H1 (cell line): ENCODE measurements at regions not wholly inside any gene's neighbourhood (a gene's known extent, or its start where the extent isn't known, plus 50 kb on each side); places are given as distances from the start of the nearest gene placed in this dataset.

Experiments used
- CTCF ChIA-PET: fragments of 300-600 bp; sonication (Branson Sonifier 250); formaldehyde crosslinking; loops from one replicate; lab custom pipeline; 2021; ENCODE audit not compliant: partially characterized antibody; lab: Charles Lee
- POLR2A ChIA-PET: fragments of 300-600 bp; sonication (Branson Sonifier 250); formaldehyde crosslinking; loops from one replicate; lab custom pipeline; 2021; ENCODE audit warnings: inconsistent platforms; ENCODE audit not compliant: partially characterized antibody; lab: Charles Lee
- DNase-seq, 2 experiments: peaks; one replicate each; pipeline versions ENCODE4 v3.0.0 to v3.0.0-alpha.2; 2010 to 2022; ENCODE audit warnings: low spot score in 2 of 2, low read depth in 1 of 2, mixed read lengths in 1 of 2
- FAIRE-seq: peaks from 2 replicates; lab custom pipeline; 2011; peaks lifted over from hg19 to GRCh38; lab: Jason Lieb, UNC
- H2AFZ ChIP-seq: 2 replicates; pipeline ENCODE4 v1.8.1; 2012; ENCODE audit warnings: low read length, inconsistent platforms
- H2AK5ac ChIP-seq: 2 replicates; pipeline ENCODE4 v1.6.1; 2013; ENCODE audit warnings: low read depth, low read length
- H2BK120ac ChIP-seq: replicated peaks from 2 replicates; pipeline ENCODE3; 2013; ENCODE audit warnings: low read depth, low read length, inconsistent platforms
- H2BK12ac ChIP-seq: 2 replicates; pipeline ENCODE4 v1.6.1; 2013; ENCODE audit warnings: low read depth, low read length
- H2BK15ac ChIP-seq: 2 replicates; pipeline ENCODE4 v1.6.1; 2013; ENCODE audit warnings: low read length
- H2BK20ac ChIP-seq: 2 replicates; pipeline ENCODE4 v1.6.1; 2013; ENCODE audit warnings: low read length
- H2BK5ac ChIP-seq: 2 replicates; pipeline ENCODE4 v1.6.1; 2013; ENCODE audit warnings: low read depth, low read length
- H3K14ac ChIP-seq: 2 replicates; pipeline ENCODE4 v1.6.1; 2013; ENCODE audit warnings: inconsistent platforms; ENCODE audit not compliant: insufficient read length
- H3K18ac ChIP-seq: 2 replicates; pipeline ENCODE4 v1.6.1; 2013; ENCODE audit warnings: low read length; ENCODE audit errors: extremely low read depth
- H3K23ac ChIP-seq: 2 replicates; pipeline ENCODE4 v1.6.1; 2013; ENCODE audit warnings: inconsistent platforms; ENCODE audit not compliant: insufficient read length
- H3K23me2 ChIP-seq: 2 replicates; pipeline ENCODE4 v1.6.1; 2013; ENCODE audit warnings: low read depth, low read length
- H3K27ac ChIP-seq: 2 replicates; pipeline ENCODE4 v1.6.1; 2011; ENCODE audit warnings: low read depth, low read length, inconsistent platforms
- H3K27me3 ChIP-seq, 4 experiments: replicated peaks in 1 of 4; 1 replicate in 1 of 4; 2 replicates in 3 of 4; pipeline versions ENCODE4 v1.6.1 to v1.8.1; 2011 to 2013; ENCODE audit warnings: low read length in 3 of 4, mild to moderate bottlenecking in 3 of 4, inconsistent platforms in 2 of 4, mixed read lengths in 2 of 4, moderate library complexity in 1 of 4; ENCODE audit not compliant: control insufficient read depth in 3 of 4, insufficient read depth in 3 of 4; ENCODE audit errors: extremely low read depth in 1 of 4
- H3K36me3 ChIP-seq, 4 experiments: 2 replicates each; pipeline versions ENCODE4 v1.6.1 to v1.8.1; 2011 to 2013; ENCODE audit warnings: mild to moderate bottlenecking in 4 of 4, low read length in 3 of 4, moderate library complexity in 2 of 4, control low read depth in 1 of 4, inconsistent platforms in 1 of 4; ENCODE audit not compliant: insufficient read depth in 4 of 4, control insufficient read depth in 2 of 4
- H3K4ac ChIP-seq: replicated peaks from 2 replicates; pipeline ENCODE3; 2013; ENCODE audit warnings: low read length, low read depth, mixed read lengths, inconsistent platforms; ENCODE audit not compliant: insufficient read length
- H3K4me1 ChIP-seq, 4 experiments: replicated peaks in 1 of 4; 1 replicate in 1 of 4; 2 replicates in 3 of 4; pipeline versions ENCODE4 v1.6.1 to v1.8.1; 2011 to 2013; ENCODE audit warnings: low read length in 3 of 4, inconsistent platforms in 2 of 4, mixed read lengths in 1 of 4; ENCODE audit not compliant: insufficient read depth in 4 of 4, control insufficient read depth in 3 of 4
- H3K4me2 ChIP-seq, 2 experiments: 2 replicates each; pipeline versions ENCODE4 v1.6.1 to v1.8.1; 2011 to 2013; ENCODE audit warnings: low read depth in 2 of 2, low read length in 2 of 2, control low read depth in 1 of 2, inconsistent platforms in 1 of 2, mild to moderate bottlenecking in 1 of 2; ENCODE audit not compliant: insufficient read depth in 1 of 2
- H3K4me3 ChIP-seq, 4 experiments: fragments of 200-600, 300-600 bp in 1 of 4; sonication (generic), shearing (Covaris generic), sonication (Bioruptor Twin) in 1 of 4; 2 replicates each; pipeline versions ENCODE4 v1.5.1 to v1.8.1; 2011 to 2016; ENCODE audit warnings: low read length in 4 of 4, low read depth in 3 of 4, control low read depth in 2 of 4, inconsistent platforms in 2 of 4, mild to moderate bottlenecking in 2 of 4, mixed read lengths in 1 of 4, moderate library complexity in 1 of 4; ENCODE audit not compliant: insufficient read depth in 2 of 4; ENCODE audit errors: extremely low read depth in 1 of 4
- H3K56ac ChIP-seq: replicated peaks from 2 replicates; pipeline ENCODE3; 2013; ENCODE audit warnings: low read depth, mild to moderate bottlenecking, mixed read lengths, low read length, inconsistent platforms; ENCODE audit not compliant: insufficient read length
- H3K79me1 ChIP-seq: 2 replicates; pipeline ENCODE4 v1.6.1; 2013; ENCODE audit warnings: low read depth, low read length, control low read depth
- H3K79me2 ChIP-seq, 2 experiments: 2 replicates each; pipeline versions ENCODE4 v1.6.1 to v1.8.1; 2012 to 2013; ENCODE audit warnings: low read length in 2 of 2, mild to moderate bottlenecking in 2 of 2, inconsistent platforms in 1 of 2; ENCODE audit not compliant: insufficient read depth in 2 of 2, control insufficient read depth in 1 of 2
- H3K9ac ChIP-seq, 4 experiments: replicated peaks in 1 of 4; 1 replicate in 1 of 4; 2 replicates in 3 of 4; pipeline versions ENCODE4 v1.6.1 to v1.8.1; 2011 to 2013; ENCODE audit warnings: low read depth in 3 of 4, low read length in 3 of 4, control low read depth in 2 of 4, mild to moderate bottlenecking in 2 of 4, moderate library complexity in 2 of 4, inconsistent platforms in 1 of 4; ENCODE audit errors: extremely low read depth in 1 of 4
- H3K9me3 ChIP-seq, 2 experiments: 2 replicates each; pipeline versions ENCODE4 v1.6.1 to v1.8.1; 2012 to 2013; ENCODE audit warnings: mild to moderate bottlenecking in 2 of 2, moderate library complexity in 2 of 2, control low read depth in 1 of 2, inconsistent platforms in 1 of 2, low read depth in 1 of 2, low read length in 1 of 2, mixed read lengths in 1 of 2; ENCODE audit not compliant: insufficient read depth in 2 of 2
- H4K20me1 ChIP-seq, 2 experiments: replicated peaks in 1 of 2; 2 replicates each; pipeline versions ENCODE3 to v1.8.1; 2011 to 2013; ENCODE audit warnings: inconsistent platforms in 2 of 2, low read length in 2 of 2, mild to moderate bottlenecking in 1 of 2; ENCODE audit not compliant: insufficient read depth in 2 of 2, control insufficient read depth in 1 of 2
- H4K5ac ChIP-seq: 2 replicates; pipeline ENCODE4 v1.6.1; 2013; ENCODE audit warnings: low read length, low read depth, mixed read lengths, inconsistent platforms; ENCODE audit not compliant: insufficient read length
- H4K8ac ChIP-seq: 2 replicates; pipeline ENCODE4 v1.8.0; 2013; ENCODE audit warnings: mild to moderate bottlenecking, moderate library complexity, low read length, inconsistent platforms; ENCODE audit not compliant: insufficient read depth; ENCODE audit errors: extremely low read depth
- H4K91ac ChIP-seq: replicated peaks from 2 replicates; pipeline ENCODE3; 2013; ENCODE audit warnings: low read length, mixed read lengths, inconsistent platforms; ENCODE audit not compliant: insufficient read length
- CTBP2 ChIP-seq: IDR thresholded peaks from 2 replicates; pipeline ENCODE4 v1.7.0; 2011; ENCODE audit warnings: borderline replicate concordance, mild to moderate bottlenecking, moderate library complexity, mixed read lengths, low read length; ENCODE audit not compliant: insufficient read depth, insufficient read length
- NANOG ChIP-seq: IDR thresholded peaks from 2 replicates; pipeline ENCODE4 v1.6.1; 2011; ENCODE audit warnings: low read length, low read depth, mild to moderate bottlenecking, inconsistent platforms; ENCODE audit not compliant: insufficient read depth, poor library complexity, severe bottlenecking
- RBBP5 ChIP-seq: IDR thresholded peaks from 2 replicates; pipeline ENCODE4 v1.7.1; 2012; ENCODE audit warnings: low read depth, mild to moderate bottlenecking, inconsistent platforms, low read length, moderate library complexity, borderline replicate concordance
- SRF ChIP-seq: IDR thresholded peaks from 2 replicates; pipeline ENCODE4 v1.6.1; 2011; ENCODE audit warnings: mild to moderate bottlenecking, low read depth, low read length, moderate library complexity
- TAF7 ChIP-seq: optimal IDR thresholded peaks from 2 replicates; pipeline ENCODE3; 2011; ENCODE audit warnings: low read depth, mild to moderate bottlenecking, inconsistent platforms, low read length, moderate library complexity, borderline replicate concordance
- TBP ChIP-seq: IDR thresholded peaks from 2 replicates; pipeline ENCODE4 v1.6.1; 2011; ENCODE audit warnings: low read depth, low read length, improper control_type of control experiment
- WGBS, 2 experiments: shearing (Covaris generic) in 1 of 2; methylation state at CpG; one replicate each; pipeline versions ENCODE4 v1.1.6 to v1.1.7; 2013 to 2015; ENCODE audit warnings: low lambda C conversion rate in 2 of 2, mixed read lengths in 2 of 2, inconsistent platforms in 1 of 2, low coverage in 1 of 2, missing lambda C conversion rate in 1 of 2; ENCODE audit not compliant: insufficient replicate concordance in 2 of 2, insufficient coverage in 1 of 2, insufficient read length in 1 of 2; ENCODE audit errors: extremely low coverage in 1 of 2, missing lambda C conversion rate in 1 of 2; 5-methylcytosine and 5-hydroxymethylcytosine counted together

GRCh38 chr2:144936442-144936841 is 416.5 kb upstream of the ZEB2 start:
- no peaks in the 10 kb centered on the region for H3K27me3 ChIP-seq
- H4K8ac ChIP-seq: no peak overlapping the region
- no peak overlapping the region for H3K27ac ChIP-seq
- no peak overlapping the region for H2BK20ac ChIP-seq
- no peak overlapping the region for H3K4ac ChIP-seq
- no peak overlapping the region for H2BK12ac ChIP-seq
- no peak overlapping the region for H3K4me2 ChIP-seq
- H3K4me3 ChIP-seq: no peak overlapping the region
- H4K91ac ChIP-seq: no peak overlapping the region
- no peaks in the 10 kb centered on the region for H3K79me2 ChIP-seq
- FAIRE-seq: no peak
- 94% methylated on average over 4 of the region's 4 CpGs; no CpG with 5 or more reads in 1 of the 2 experiments for WGBS, 2 experiments
- no peak overlapping the region for H3K9ac ChIP-seq
- no peak overlapping the region for H2AFZ ChIP-seq
- H3K23ac ChIP-seq: no peak overlapping the region
- no peak for TF ChIP-seq NANOG
- TF ChIP-seq TAF7: no peak
- no peak for TF ChIP-seq TBP
- TF ChIP-seq RBBP5: no peak
- TF ChIP-seq SRF: no peak
- TF ChIP-seq CTBP2: no peak
- H3K4me1 ChIP-seq: no peaks in the 10 kb centered on the region
- H3K36me3 ChIP-seq: no peaks in the 10 kb centered on the region
- no peak overlapping the region for H2BK120ac ChIP-seq
- ChIA-PET POLR2A (no interaction called here), CTCF (no interaction called here)
- H2AK5ac ChIP-seq: no peak overlapping the region
- H3K9me3 ChIP-seq: no peaks in the 10 kb centered on the region
- H3K79me1 ChIP-seq: no peaks in the 10 kb centered on the region
- no peak overlapping the region for H3K14ac ChIP-seq
- H3K23me2 ChIP-seq: no peaks in the 10 kb centered on the region
- H2BK15ac ChIP-seq: no peak overlapping the region
- no peaks in the 10 kb centered on the region for H4K20me1 ChIP-seq
- no peak overlapping the region for H2BK5ac ChIP-seq
- H4K5ac ChIP-seq: no peak overlapping the region
- no peak overlapping the region for H3K56ac ChIP-seq
- no peak overlapping the region for H3K18ac ChIP-seq
- no peak for DNase-seq
